Lower leg skin (tissue), 4 donors: ENCODE measurements at regions not wholly inside any gene's neighbourhood (a gene's known extent, or its start where the extent isn't known, plus 50 kb on each side); places are given as distances from the start of the nearest gene placed in this dataset.

ENCODE experiments used
- DNase-seq, 2 donors: peaks; one replicate each; pipeline ENCODE4 v3.0.0-alpha.2; 2019; ENCODE audit warnings: low spot score in 2 of 2
- H3K4me3 ChIP-seq: fragments of 200-600 bp; sonication (generic); 2 replicates; pipeline ENCODE4 v1.5.1; 2017; ENCODE audit warnings: mild to moderate bottlenecking, low read depth; ENCODE audit not compliant: poor library complexity, severe bottlenecking
- POLR2A ChIP-seq, 2 donors: fragments of 450-650 bp; IDR thresholded peaks; one replicate each; pipeline ENCODE4 v1.6.1; 2016 to 2017; ENCODE audit warnings: antibody characterized with exemption in 2 of 2, mild to moderate bottlenecking in 1 of 2, moderate library complexity in 1 of 2
- WGBS, 2 donors: methylation state at CpG; one replicate each; pipeline ENCODE4 v1.1.5; 2018; 5-methylcytosine and 5-hydroxymethylcytosine counted together
- intact Hi-C: fragments of 100-400 bp; cut with DNase I; formaldehyde crosslinking; loops from one replicate; pipeline ENCODE4 v1.15.0; 2023; ENCODE audit warnings: low total_unique reads
- TF ChIP-seq, protein P1 (sequence below), 3 donors: fragments of 450-650 bp; IDR thresholded peaks; one replicate each; pipeline ENCODE4 v1.5.1; 2016; ENCODE audit warnings: antibody characterized with exemption in 3 of 3, mild to moderate bottlenecking in 3 of 3, moderate library complexity in 2 of 3

- 56 to 60% methylated on average over 1 of the region's 1 CpG for WGBS, 2 donors
- no peak for DNase-seq
- intact Hi-C loops, result no loop called here
- no peak overlapping the region for H3K4me3 ChIP-seq
- TF ChIP-seq, protein P1, sequence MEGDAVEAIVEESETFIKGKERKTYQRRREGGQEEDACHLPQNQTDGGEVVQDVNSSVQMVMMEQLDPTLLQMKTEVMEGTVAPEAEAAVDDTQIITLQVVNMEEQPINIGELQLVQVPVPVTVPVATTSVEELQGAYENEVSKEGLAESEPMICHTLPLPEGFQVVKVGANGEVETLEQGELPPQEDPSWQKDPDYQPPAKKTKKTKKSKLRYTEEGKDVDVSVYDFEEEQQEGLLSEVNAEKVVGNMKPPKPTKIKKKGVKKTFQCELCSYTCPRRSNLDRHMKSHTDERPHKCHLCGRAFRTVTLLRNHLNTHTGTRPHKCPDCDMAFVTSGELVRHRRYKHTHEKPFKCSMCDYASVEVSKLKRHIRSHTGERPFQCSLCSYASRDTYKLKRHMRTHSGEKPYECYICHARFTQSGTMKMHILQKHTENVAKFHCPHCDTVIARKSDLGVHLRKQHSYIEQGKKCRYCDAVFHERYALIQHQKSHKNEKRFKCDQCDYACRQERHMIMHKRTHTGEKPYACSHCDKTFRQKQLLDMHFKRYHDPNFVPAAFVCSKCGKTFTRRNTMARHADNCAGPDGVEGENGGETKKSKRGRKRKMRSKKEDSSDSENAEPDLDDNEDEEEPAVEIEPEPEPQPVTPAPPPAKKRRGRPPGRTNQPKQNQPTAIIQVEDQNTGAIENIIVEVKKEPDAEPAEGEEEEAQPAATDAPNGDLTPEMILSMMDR (IDR thresholded peaks at IDR 0.05), result no peak
- TF ChIP-seq POLR2A (IDR thresholded peaks at IDR 0.05), result no peak
These were observed 123.8 kb upstream of the CXCL13 start for GRCh38 chr4:77481856-77482255.

DNA sequence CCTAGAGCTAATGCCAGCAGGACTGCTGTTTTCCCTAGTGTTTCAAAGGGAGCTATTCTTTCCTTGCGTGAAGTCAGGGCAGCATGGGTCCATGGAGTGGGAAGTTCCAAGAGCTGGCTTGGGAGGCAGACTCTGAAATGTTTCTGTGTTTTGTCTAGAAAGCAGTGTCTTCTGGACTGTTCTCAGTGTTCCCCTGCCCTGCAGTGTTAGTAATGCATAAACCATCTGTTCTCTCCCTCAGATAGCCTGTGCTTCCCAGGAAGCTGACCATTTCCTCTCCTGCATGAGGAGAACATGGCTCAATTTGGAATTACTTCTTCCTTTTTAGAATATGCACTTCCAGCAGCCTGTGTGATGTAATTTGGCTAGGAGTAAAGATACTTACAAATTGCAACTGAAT, 116.7 kb upstream of the CXCL13 start:
- DNase-seq, result no peak
- 78 to 80% methylated on average over 1 of the region's 1 CpG for WGBS, 2 donors
- no peak for TF ChIP-seq POLR2A (IDR thresholded peaks at IDR 0.05)
- TF ChIP-seq, protein P1 (IDR thresholded peaks at IDR 0.05), result no peak
- intact Hi-C loops, result no loop called here
- no peak overlapping the region for H3K4me3 ChIP-seq

DNA sequence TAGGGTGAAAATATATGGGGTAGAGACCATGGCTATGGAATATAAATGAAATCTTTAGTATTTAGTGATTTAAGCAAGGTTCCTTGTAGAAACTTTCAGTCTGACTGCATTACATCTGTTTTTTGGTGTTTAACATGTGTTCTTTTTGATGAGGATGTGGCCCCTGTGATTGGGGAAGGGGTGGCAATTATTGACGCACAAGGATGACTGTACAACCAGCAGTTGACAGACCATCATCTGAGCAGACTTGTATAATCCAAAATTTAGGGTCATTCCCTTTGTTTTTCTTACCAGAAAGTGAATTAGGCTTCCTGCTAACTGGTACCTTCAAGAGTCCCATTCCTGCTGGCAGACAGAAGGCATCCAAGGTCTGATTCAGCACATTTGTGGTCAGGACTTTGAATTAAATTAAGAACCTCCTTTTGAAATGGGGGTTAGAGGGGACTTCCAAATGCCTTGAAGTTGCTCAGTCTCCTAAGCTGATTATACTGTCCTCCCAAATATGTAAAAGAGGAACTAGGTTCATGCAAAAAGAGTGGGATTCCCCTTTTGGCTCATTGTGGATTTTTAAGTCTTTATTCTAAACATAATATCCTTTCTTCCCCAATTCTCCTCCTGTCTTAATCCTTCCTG, 112.4 kb upstream of the CXCL13 start:
- no peak for DNase-seq
- no peak overlapping the region for H3K4me3 ChIP-seq
- 67 to 87% methylated on average over 1 of the region's 1 CpG for WGBS, 2 donors
- TF ChIP-seq, protein P1 (IDR thresholded peaks at IDR 0.05), result no peak
- TF ChIP-seq POLR2A (IDR thresholded peaks at IDR 0.05), result no peak
- intact Hi-C loops, result no loop called here

- intact Hi-C loops, result no loop called here
- H3K4me3 ChIP-seq, result no peak overlapping the region
- no peak for DNase-seq
- TF ChIP-seq, protein P1 (IDR thresholded peaks at IDR 0.05), result no peak
- no peak for TF ChIP-seq POLR2A (IDR thresholded peaks at IDR 0.05)
- WGBS, 2 donors, result 80 to 88% methylated on average over 2 of the region's 2 CpGs
These were observed 111.6 kb upstream of the CXCL13 start for GRCh38 chr4:77493829-77494551.

DNA sequence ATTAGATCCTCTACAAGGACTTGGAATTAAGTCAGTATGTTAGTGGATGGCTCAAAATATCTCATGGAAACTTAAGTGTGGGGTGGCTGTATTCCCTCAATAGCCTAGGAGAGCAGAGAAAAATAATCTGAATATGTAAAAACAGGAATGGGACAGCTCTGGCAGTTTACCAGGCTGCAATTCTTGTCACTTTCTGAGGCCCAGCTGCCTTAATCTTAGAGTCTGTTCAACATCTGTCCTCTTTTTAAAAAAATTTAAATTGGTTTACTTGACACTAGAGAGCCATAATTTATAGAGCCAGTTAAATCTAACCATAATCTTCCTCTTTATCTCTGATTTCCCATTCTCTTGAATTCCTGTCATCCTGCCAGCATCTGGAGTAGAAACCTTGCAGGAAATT, 109.2 kb upstream of the CXCL13 start:
- no peak for DNase-seq
- no peak overlapping the region for H3K4me3 ChIP-seq
- TF ChIP-seq, protein P1 (IDR thresholded peaks at IDR 0.05), result no peak
- no peak for TF ChIP-seq POLR2A (IDR thresholded peaks at IDR 0.05)
- intact Hi-C loops, result no loop called here
